ENCODE measurements at regions not wholly inside any gene's neighbourhood (a gene's known extent, or its start where the extent isn't known, plus 50 kb on each side); places are given as distances from the start of the nearest gene placed in this dataset.

DNA sequence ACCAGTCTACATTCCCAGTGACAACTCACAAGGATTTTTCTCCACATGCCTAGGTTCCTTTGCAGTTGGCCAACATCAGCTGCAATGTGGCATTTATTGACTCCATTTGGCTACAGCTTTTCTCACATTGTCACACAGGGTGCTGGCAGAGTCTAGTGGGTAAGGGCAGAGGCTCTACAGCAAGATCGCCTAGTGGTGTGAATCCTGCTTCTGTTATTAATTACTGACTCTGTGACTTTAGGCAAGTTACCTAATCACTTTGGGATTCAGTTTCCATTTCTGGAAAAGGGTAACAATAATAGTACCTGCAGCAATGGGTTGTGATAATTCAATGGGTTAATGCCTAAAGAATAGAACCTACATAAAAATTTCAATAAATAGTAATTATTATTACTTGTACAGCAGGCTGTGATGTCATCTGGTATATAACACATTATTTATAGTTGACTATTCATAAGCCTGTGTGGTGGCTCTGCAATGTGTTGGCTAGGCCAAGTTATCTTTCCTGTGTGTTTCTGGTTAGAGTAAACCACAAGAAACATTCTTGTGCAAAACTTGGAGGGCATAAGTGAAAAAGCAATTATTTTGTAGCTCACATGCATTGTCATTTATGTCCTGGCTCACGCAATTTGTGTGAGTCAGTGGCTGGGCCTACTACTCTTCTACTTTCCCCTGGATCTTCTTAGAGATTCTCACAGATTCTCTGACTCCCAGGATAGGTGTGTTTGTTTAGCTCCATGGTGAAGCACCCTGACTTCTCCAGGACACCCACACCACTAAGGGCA lies 59.5 kb downstream of the PTGS2 start:
- DNase-seq, result peak; percentile 72

GRCh38 chr1:186618401-186619170 lies 61.6 kb downstream of the PTGS2 start:
- DNase-seq, result peak; percentile 85

GRCh38 chr1:186617926-186618325 lies 62.3 kb downstream of the PTGS2 start:
- no peak for DNase-seq

- DNase-seq, result no peak
Measured at GRCh38 chr1:186616511-186616910, 63.7 kb downstream of the PTGS2 start.

DNA sequence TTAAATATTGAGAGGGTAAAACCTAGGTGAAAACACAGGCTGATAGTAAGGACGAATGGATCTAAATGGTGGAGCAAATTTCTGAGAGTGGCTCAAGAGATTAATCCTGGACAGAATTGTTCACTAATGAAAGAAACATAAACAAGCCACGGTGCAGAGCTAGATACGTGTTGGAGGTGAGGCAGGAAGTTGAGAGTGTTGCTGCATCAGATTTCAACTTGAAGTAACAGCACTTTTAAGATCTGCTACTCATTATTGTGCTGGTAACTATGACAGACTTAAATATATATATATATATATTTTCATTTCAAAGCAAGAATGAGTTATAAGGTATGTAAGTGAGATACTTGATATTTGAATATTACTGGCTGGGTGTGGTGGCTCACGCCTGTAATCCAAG lies 64.9 kb downstream of the PTGS2 start:
- DNase-seq, result no peak

- no peak for DNase-seq
Measured at GRCh38 chr1:186611156-186611555, 69.1 kb downstream of the PTGS2 start.

DNA sequence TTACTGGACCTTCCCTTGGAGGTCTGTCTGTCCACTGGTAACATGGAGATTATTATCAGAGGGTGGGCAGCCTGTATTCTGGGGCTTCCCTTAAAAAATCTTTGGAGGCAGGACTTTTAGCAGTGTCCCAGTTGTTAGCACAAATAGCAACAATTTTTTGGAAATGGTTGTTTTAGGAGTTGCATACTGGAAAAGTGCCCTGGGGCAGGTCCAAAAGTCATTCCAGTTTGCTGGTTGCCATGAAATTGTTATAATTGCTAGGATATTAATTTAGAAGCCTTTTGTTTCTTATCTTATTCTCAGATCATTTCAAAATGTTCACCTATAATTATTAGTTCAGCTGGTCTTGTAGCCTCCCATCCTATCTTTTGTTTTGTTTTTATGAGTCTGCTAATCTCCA lies 71.0 kb downstream of the PTGS2 start:
- no peak for DNase-seq

DNA sequence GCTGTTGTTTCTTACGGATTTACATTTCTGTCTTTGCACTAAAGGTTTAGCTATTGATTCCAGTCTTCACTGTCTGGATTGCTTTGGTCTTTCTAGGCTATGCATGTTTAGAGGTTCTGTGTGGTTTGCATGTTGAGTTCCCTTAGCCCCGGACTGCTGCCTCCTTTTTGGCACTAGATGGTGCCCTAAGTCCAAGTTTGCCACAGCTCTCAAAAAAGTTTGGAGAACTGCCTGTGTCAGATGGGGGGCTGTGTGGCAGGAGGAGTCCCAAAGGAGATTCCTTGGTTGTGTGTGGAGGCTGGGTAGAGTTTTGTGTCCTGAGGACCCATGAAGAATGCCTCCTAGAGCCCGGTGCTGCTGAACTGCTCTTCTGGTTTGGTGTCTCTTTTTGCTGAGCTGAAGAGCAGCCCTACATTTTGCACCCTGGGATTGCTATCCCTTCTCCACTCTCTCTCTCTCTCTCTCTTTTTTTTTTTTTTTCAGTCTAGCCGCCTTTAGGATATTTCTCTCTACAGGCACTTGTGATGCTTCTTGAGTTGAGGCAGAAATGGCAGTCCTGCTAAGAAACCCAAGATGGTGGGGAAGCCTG lies 74.4 kb downstream of the PTGS2 start:
- DNase-seq, result peak; percentile 56

DNA sequence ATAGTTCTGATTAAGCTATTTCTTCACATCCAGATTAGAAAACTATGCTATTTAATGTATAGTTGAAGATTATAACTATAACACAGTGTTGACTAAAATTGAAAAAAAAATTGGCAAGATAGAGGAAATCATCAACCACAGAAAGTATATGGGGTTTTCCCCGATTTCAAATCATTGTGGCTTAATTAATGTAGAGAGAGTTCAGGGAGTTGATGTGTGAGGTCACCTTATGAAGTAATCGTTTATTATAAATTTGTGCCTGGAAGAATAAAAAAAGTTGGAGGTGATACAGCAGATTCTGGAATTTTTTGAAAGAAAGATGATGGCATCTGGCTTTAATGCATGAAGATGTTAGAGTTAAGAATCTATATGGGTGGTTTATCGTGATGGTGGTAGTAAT lies 84.3 kb downstream of the PTGS2 start:
- peak; percentile 39 for DNase-seq

DNA sequence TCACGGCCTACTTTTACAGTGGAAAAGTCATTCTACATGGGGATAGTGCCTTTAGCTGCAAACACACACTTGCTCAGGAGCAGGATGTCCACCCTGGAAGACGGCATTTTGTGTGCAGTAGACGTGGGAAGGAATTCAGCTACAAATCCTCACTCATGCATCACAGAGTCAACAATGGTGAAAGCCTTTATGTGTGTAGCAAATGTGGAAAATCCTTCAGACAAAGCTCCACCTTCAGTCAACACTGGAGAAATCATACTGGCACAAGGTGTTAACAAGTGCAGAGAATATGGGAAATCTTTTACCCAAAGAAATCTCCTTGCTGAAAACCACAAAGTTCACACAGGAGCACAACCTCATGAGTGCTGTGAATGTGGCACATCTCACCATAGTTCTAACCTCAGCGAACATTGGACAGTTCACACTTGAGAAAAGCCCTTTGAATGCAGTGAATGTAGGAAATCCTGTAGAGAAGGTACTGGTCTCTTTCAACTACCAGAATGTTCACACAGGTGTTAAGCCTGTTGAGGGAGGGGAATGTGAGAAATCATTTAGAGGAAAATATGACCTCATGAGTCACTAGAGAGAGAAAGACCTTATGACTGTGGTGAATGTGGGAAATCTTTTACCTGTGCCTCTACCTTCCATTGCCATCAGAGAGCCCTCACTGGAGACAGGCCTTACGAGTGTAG lies 101.8 kb downstream of the PTGS2 start:
- DNase-seq, result no peak

DNA sequence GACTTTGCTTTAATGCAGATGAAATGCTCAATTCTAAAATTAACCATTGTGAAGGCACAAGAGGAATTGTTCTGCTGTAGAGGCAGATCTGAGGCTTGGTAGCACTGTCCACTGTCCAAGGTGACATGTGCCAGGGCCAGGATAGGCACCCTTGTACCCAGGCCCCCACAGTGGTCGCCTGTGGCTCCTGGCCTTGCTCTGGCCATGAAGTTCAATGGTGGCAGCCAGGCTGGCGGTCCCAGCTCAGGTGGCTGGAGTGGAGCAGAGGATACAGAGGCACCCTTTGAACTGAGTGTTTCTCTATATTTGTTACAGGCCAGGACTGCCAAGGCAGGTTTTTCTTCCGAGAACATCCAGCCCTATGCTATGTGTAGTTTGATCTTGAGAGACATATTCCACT lies 102.6 kb downstream of the PTGS2 start:
- DNase-seq, result no peak

GRCh38 chr1:186577216-186577615 lies 103.0 kb downstream of the PTGS2 start:
- no peak for DNase-seq

GRCh38 chr1:186575348-186575747 lies 104.9 kb downstream of the PTGS2 start:
- DNase-seq, result no peak

- no peak for DNase-seq
Measured at GRCh38 chr1:186574926-186575325, 105.3 kb downstream of the PTGS2 start.

GRCh38 chr1:186572509-186572908 lies 107.7 kb downstream of the PTGS2 start:
- no peak for DNase-seq

DNA sequence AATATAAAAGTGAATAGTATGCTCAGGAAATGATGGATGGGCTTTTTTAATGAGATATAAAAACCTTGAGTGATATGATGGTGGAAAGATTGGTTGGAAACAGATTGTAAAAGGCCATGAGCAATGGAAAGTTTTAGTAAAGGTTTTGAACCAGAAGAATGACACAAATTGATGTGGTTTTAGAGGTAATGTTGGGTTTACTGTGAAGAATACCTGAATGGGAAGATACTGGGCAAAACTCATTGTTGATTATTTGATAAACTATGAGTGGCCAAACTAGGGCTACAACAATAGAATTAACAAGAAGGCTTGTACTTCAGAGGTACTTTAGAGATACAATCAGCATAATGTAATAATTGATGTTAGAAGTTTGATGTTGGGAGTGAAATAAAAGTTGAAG lies 108.5 kb downstream of the PTGS2 start:
- DNase-seq, result no peak

DNA sequence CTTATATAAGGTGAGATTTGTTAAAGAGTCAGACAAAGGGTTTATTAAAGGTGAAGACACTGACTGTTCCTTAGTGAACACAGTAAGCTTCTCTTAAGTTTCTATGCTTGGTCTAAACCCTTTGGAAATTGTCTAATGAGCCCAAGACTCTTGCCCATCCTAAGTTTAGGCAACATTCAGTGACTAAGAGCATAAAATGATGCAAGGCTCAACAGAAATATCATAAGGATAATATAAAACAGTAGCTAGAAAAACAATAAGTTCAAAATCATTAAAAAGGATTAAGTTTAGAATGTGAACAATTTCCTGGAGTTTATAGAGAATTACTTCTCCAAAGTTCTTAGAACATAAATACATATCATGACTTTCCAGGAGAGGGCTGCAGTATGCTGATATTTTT lies 108.9 kb upstream of the PDC start:
- DNase-seq, result no peak

DNA sequence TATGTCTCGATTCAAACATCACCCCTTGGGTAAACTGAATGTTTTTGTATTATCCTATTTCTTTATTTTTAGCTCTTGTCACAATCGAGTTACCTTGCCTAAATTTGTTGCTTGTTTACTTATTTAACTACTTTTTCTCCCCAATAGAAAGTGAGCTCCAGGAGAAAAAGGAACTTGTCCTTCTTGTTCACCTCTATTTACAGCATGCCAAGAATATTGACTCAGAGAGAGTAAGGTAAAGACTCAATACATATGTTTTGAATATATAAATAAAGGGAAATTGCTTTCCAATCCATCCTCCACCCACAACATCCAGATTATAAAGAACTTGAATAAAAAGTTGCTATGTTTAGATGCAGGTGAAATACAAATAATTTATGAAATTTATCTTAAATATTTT lies 107.3 kb upstream of the PDC start:
- no peak for DNase-seq

GRCh38 chr1:186566140-186566855 lies 105.4 kb upstream of the PDC start:
- no peak for DNase-seq

- no peak for DNase-seq
Measured at GRCh38 chr1:186564582-186564981, 103.7 kb upstream of the PDC start.

- no peak for DNase-seq
Measured at GRCh38 chr1:186559601-186560116, 98.7 kb upstream of the PDC start.

- DNase-seq, result no peak
Measured at GRCh38 chr1:186557147-186557777, 96.3 kb upstream of the PDC start.
